Mesothelial cell of epicardium (in vitro differentiated cells): ENCODE measurements at regions not wholly inside any gene's neighbourhood (a gene's known extent, or its start where the extent isn't known, plus 50 kb on each side); places are given as distances from the start of the nearest gene placed in this dataset.

ENCODE experiments used
- DNase-seq, 2 experiments: peaks; one replicate each; pipeline ENCODE4 v3.0.0; 2021; ENCODE audit warnings: low spot score in 2 of 2; ENCODE audit not compliant: unreplicated experiment in 2 of 2
- H3K27ac Mint-ChIP-seq: 2 replicates; pipeline ENCODE4 v1.8.0; 2021; ENCODE audit warnings: mixed read lengths
- H3K27me3 Mint-ChIP-seq: 2 replicates; pipeline ENCODE4 v1.8.0; 2021; ENCODE audit warnings: low read depth, mixed read lengths
- H3K36me3 Mint-ChIP-seq: 2 replicates; pipeline ENCODE4 v1.8.0; 2021; ENCODE audit warnings: mixed read lengths
- H3K4me1 Mint-ChIP-seq: 2 replicates; pipeline ENCODE4 v1.8.0; 2021; ENCODE audit warnings: mixed read lengths
- H3K4me3 Mint-ChIP-seq: 2 replicates; pipeline ENCODE4 v1.8.0; 2021; ENCODE audit warnings: mild to moderate bottlenecking, moderate library complexity, mixed read lengths
- H3K9me3 Mint-ChIP-seq: 2 replicates; pipeline ENCODE4 v1.8.0; 2021; ENCODE audit warnings: mixed read lengths
- CTCF ChIP-seq: fragments of 200-600 bp; sonication (generic); IDR thresholded peaks from one replicate; pipeline ENCODE4 v1.5.0; 2021; ENCODE audit warnings: antibody characterized with exemption; ENCODE audit not compliant: unreplicated experiment

DNA sequence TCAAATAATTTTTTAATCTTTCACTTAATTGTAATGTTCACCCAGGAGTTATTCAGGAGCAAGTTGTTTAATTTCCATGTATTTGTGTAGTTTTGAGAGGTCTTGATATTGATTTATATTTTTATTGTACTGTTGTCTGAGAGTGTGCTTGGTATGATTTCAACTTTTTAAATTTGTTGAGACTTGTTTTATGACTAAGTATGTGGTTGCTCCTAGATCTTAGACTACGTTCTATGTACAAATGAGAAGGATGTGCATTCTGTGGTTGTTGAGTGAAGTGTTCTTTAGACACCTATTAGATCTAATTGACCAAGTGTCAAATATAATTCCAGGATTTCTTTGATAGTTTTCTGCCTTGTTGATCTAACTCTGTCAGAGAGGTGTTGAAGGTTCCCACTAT lies 353.3 kb upstream of the GNPDA2 start:
- Mint-ChIP-seq H3K4me3 (no peak overlapping the region), H3K9me3 (peaks cover 40% of the 10 kb centered on the region), H3K27me3 (peaks cover 2% of the 10 kb centered on the region), H3K4me1 (no peaks in the 10 kb centered on the region), H3K27ac (no peak overlapping the region), H3K36me3 (no peaks in the 10 kb centered on the region)
- no peak for DNase-seq
- no peak for TF ChIP-seq CTCF

GRCh38 chr4:45078201-45078600 lies 351.8 kb upstream of the GNPDA2 start:
- Mint-ChIP-seq H3K36me3 (no peaks in the 10 kb centered on the region), H3K9me3 (peaks cover 36% of the 10 kb centered on the region), H3K27me3 (no peaks in the 10 kb centered on the region), H3K27ac (no peak overlapping the region), H3K4me3 (no peak overlapping the region), H3K4me1 (no peaks in the 10 kb centered on the region)
- TF ChIP-seq CTCF, result no peak
- DNase-seq, result no peak

DNA sequence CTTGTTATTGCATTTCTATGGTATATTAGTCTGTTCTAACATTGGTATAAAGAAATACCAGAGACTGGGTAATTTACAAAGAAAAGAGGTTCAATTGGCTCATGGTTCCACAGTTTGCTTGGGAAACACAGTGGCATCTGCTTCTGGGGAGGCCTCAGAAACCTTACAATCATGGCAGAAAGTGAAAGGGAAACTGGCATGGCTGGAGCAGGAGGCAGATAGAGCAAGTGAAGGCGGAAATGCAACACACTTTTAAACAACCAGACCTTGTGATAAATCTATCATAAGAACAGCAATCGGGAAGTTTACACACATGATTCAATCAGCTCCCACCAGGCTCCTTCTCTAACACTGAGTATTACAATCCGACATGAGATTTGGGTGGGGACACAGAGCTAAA lies 346.6 kb upstream of the GNPDA2 start:
- Mint-ChIP-seq H3K9me3 (peaks cover 20% of the 10 kb centered on the region), H3K4me3 (no peak overlapping the region), H3K27ac (no peak overlapping the region), H3K36me3 (no peaks in the 10 kb centered on the region), H3K27me3 (no peaks in the 10 kb centered on the region), H3K4me1 (no peaks in the 10 kb centered on the region)
- no peak for DNase-seq
- TF ChIP-seq CTCF, result no peak

GRCh38 chr4:45064741-45065140 lies 338.4 kb upstream of the GNPDA2 start:
- no peak for DNase-seq
- Mint-ChIP-seq H3K9me3 (peaks cover 26% of the 10 kb centered on the region), H3K4me3 (no peak overlapping the region), H3K27ac (no peak overlapping the region), H3K36me3 (no peaks in the 10 kb centered on the region), H3K27me3 (no peaks in the 10 kb centered on the region), H3K4me1 (peaks cover 2% of the 10 kb centered on the region)
- no peak for TF ChIP-seq CTCF

- DNase-seq, result no peak
- no peaks in the 10 kb centered on the region for H3K36me3 Mint-ChIP-seq
- no peak for TF ChIP-seq CTCF
- H3K27ac Mint-ChIP-seq, result no peak overlapping the region
- no peak overlapping the region for H3K4me3 Mint-ChIP-seq
- peaks cover 21% of the 10 kb centered on the region for H3K9me3 Mint-ChIP-seq
- H3K27me3 Mint-ChIP-seq, result no peaks in the 10 kb centered on the region
- H3K4me1 Mint-ChIP-seq, result peaks cover 2% of the 10 kb centered on the region
Measured at GRCh38 chr4:45063696-45064095, 337.3 kb upstream of the GNPDA2 start.

GRCh38 chr4:45062935-45063545 lies 336.7 kb upstream of the GNPDA2 start:
- TF ChIP-seq CTCF, result no peak
- Mint-ChIP-seq H3K4me3 (no peak overlapping the region), H3K9me3 (peaks cover 15% of the 10 kb centered on the region), H3K36me3 (no peaks in the 10 kb centered on the region), H3K4me1 (peaks cover 2% of the 10 kb centered on the region), H3K27ac (no peak overlapping the region), H3K27me3 (no peaks in the 10 kb centered on the region)
- no peak for DNase-seq
